Panc1 (cell line): ENCODE measurements at regions not wholly inside any gene's neighbourhood (a gene's known extent, or its start where the extent isn't known, plus 50 kb on each side); places are given as distances from the start of the nearest gene placed in this dataset.

Experiments used
- ATAC-seq: fragments of 200-7000 bp; cut with Tn5 transposase; 2 replicates; pipeline ENCODE4 v1.9.1; 2020; ENCODE audit warnings: mild to moderate bottlenecking, moderate library complexity
- BruUV-seq: library from RNA; stranded (reverse); fragments of 400-500 nt; replicated peaks from 2 replicates; lab custom pipeline; 2021; lab: Mats Ljungman, UMichigan
- CTCF ChIA-PET: fragments of 300-600 bp; sonication (Branson Sonifier 250); formaldehyde crosslinking; loops from one replicate; lab custom pipeline; 2022; ENCODE audit warnings: antibody characterized with exemption; lab: Charles Lee
- POLR2A ChIA-PET: fragments of 300-600 bp; sonication (Branson Sonifier 250); formaldehyde crosslinking; loops from one replicate; lab custom pipeline; 2022; ENCODE audit warnings: antibody characterized with exemption; lab: Charles Lee
- DNase-seq: peaks from one replicate; pipeline ENCODE4 v3.0.0-alpha.2; 2010; ENCODE audit warnings: low read depth, low spot score
- H3K27ac ChIP-seq: 2 replicates; pipeline ENCODE4 v1.5.1; 2011; ENCODE audit warnings: mild to moderate bottlenecking, low read length, inconsistent platforms
- H3K27me3 ChIP-seq: fragments of 200-500 bp; sonication (Bioruptor generic); 2 replicates; pipeline ENCODE4 v1.6.0; 2014; ENCODE audit warnings: low read length, inconsistent platforms; ENCODE audit not compliant: control insufficient read depth, insufficient read depth
- H3K36me3 ChIP-seq: fragments of 200-500 bp; sonication (Bioruptor generic); 2 replicates; pipeline ENCODE4 v1.5.1; 2014; ENCODE audit warnings: inconsistent platforms, mild to moderate bottlenecking, low read length, moderate library complexity; ENCODE audit not compliant: control insufficient read depth, insufficient read depth
- H3K4me1 ChIP-seq: 2 replicates; pipeline ENCODE4 v1.5.1; 2011; ENCODE audit warnings: inconsistent platforms, mild to moderate bottlenecking, low read length, moderate library complexity; ENCODE audit not compliant: control insufficient read depth, insufficient read depth
- H3K4me3 ChIP-seq, 2 experiments: 2 replicates each; pipeline ENCODE4 v1.5.1; 2011 to 2012; ENCODE audit warnings: low read depth in 2 of 2, low read length in 2 of 2, mild to moderate bottlenecking in 2 of 2, inconsistent platforms in 1 of 2, moderate library complexity in 1 of 2
- H3K9me3 ChIP-seq: fragments of 200-500 bp; sonication (Bioruptor generic); 2 replicates; pipeline ENCODE4 v1.5.1; 2014; ENCODE audit warnings: low read depth, mild to moderate bottlenecking, inconsistent platforms, low read length, moderate library complexity; ENCODE audit not compliant: control insufficient read depth, insufficient read depth
- CTCF ChIP-seq: fragments of 450-650 bp; IDR thresholded peaks from 2 replicates; pipeline ENCODE4 v1.5.1; 2017; ENCODE audit warnings: mild to moderate bottlenecking
- POLR2AphosphoS5 ChIP-seq: IDR thresholded peaks from 2 replicates; pipeline ENCODE4 v1.6.1; 2012; ENCODE audit warnings: mild to moderate bottlenecking, low read depth, low read length, moderate library complexity
- SIN3A ChIP-seq: IDR thresholded peaks from 2 replicates; pipeline ENCODE4 v1.6.1; 2012; ENCODE audit warnings: low read depth, mild to moderate bottlenecking, low read length, moderate library complexity, borderline replicate concordance; ENCODE audit not compliant: insufficient read depth
- TCF7L2 ChIP-seq: IDR thresholded peaks from 2 replicates; pipeline ENCODE4 v1.6.1; 2011; ENCODE audit warnings: mild to moderate bottlenecking, low read depth, low read length, inconsistent platforms
- in situ Hi-C: cut with HindIII; loops from 2 replicates; pipeline ENCODE4 v1.10.0; 2016; ENCODE audit warnings: low sequenced_read_pairs, low pct_unique_long_range_greater_than_20kb
- intact Hi-C: fragments of 100-400 bp; cut with micrococcal nuclease; formaldehyde crosslinking; loops from one replicate; pipeline ENCODE4 v1.10.0; 2022; ENCODE audit not compliant: unreplicated experiment
- TF ChIP-seq, protein P1 (sequence below), 2 experiments: IDR thresholded peaks; 2 replicates each; pipeline ENCODE4 v1.6.1; 2011 to 2012; ENCODE audit warnings: low read depth in 2 of 2, control low read depth in 1 of 2, low read length in 1 of 2, mild to moderate bottlenecking in 1 of 2, moderate library complexity in 1 of 2; ENCODE audit not compliant: insufficient read depth in 1 of 2

DNA sequence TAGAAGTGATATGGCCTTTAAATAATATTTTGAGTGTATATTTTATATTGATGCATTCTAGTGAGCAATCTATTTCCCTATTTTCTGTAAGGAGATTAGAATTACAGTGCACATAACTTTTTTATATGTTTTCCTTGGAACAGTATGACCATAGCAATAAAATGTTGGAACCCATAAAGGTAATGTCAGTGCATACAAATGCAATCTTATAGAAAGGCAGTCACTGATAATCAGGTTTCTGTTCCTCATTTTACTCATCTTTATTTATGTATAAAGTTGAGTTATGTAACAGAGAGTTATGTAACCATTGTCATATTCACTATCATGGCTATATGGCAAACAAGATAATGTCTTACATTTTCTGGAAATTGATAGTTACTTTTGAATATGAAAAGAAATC lies 179.9 kb upstream of the NETO1 start:
- no peak overlapping the region for H3K27ac ChIP-seq
- H3K27me3 ChIP-seq: no peaks in the 10 kb centered on the region
- TF ChIP-seq CTCF (no peak), POLR2AphosphoS5 (no peak), TCF7L2 (no peak), SIN3A (no peak)
- TF ChIP-seq, protein P1, sequence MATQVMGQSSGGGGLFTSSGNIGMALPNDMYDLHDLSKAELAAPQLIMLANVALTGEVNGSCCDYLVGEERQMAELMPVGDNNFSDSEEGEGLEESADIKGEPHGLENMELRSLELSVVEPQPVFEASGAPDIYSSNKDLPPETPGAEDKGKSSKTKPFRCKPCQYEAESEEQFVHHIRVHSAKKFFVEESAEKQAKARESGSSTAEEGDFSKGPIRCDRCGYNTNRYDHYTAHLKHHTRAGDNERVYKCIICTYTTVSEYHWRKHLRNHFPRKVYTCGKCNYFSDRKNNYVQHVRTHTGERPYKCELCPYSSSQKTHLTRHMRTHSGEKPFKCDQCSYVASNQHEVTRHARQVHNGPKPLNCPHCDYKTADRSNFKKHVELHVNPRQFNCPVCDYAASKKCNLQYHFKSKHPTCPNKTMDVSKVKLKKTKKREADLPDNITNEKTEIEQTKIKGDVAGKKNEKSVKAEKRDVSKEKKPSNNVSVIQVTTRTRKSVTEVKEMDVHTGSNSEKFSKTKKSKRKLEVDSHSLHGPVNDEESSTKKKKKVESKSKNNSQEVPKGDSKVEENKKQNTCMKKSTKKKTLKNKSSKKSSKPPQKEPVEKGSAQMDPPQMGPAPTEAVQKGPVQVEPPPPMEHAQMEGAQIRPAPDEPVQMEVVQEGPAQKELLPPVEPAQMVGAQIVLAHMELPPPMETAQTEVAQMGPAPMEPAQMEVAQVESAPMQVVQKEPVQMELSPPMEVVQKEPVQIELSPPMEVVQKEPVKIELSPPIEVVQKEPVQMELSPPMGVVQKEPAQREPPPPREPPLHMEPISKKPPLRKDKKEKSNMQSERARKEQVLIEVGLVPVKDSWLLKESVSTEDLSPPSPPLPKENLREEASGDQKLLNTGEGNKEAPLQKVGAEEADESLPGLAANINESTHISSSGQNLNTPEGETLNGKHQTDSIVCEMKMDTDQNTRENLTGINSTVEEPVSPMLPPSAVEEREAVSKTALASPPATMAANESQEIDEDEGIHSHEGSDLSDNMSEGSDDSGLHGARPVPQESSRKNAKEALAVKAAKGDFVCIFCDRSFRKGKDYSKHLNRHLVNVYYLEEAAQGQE (IDR thresholded peaks at IDR 0.05; ENCODE audit: insufficient read depth in 1 of 2, low read depth in 2 of 2, low read length in 1 of 2): no peak
- ATAC-seq (no peak), DNase-seq (no peak)
- BruUV-seq: no TSS peak
- in situ Hi-C loops (no loop called here), intact Hi-C loops (no loop called here)
- no peaks in the 10 kb centered on the region for H3K36me3 ChIP-seq
- no peaks in the 10 kb centered on the region for H3K9me3 ChIP-seq
- H3K4me3 ChIP-seq: no peak overlapping the region
- CTCF ChIA-PET: no interaction called here
- POLR2A ChIA-PET: no interaction called here
- no peaks in the 10 kb centered on the region for H3K4me1 ChIP-seq

- in situ Hi-C loops (no loop called here), intact Hi-C loops (no loop called here)
- Histone ChIP-seq H3K36me3 (no peaks in the 10 kb centered on the region), H3K9me3 (no peaks in the 10 kb centered on the region), H3K27ac (no peak overlapping the region), H3K4me3 (no peak overlapping the region), H3K27me3 (no peaks in the 10 kb centered on the region), H3K4me1 (no peaks in the 10 kb centered on the region)
- TF ChIP-seq POLR2AphosphoS5 (no peak), CTCF (no peak), TCF7L2 (no peak), SIN3A (no peak)
- TF ChIP-seq, protein P1 (IDR thresholded peaks at IDR 0.05; ENCODE audit: insufficient read depth in 1 of 2, low read depth in 2 of 2, low read length in 1 of 2): no peak
- ChIA-PET CTCF (no interaction called here), POLR2A (no interaction called here)
- DNase-seq (no peak), ATAC-seq (no peak)
- BruUV-seq: no TSS peak
These were observed 177.2 kb upstream of the NETO1 start for GRCh38 chr18:73045037-73045436.
